Ascending aorta (tissue), 2 donors: ENCODE measurements at regions not wholly inside any gene's neighbourhood (a gene's known extent, or its start where the extent isn't known, plus 50 kb on each side); places are given as distances from the start of the nearest gene placed in this dataset.

Experiments used
- DNase-seq, 2 donors: peaks; one replicate each; pipeline ENCODE4 v3.0.0-alpha.2; 2019; ENCODE audit warnings: low spot score in 2 of 2
- H3K27ac ChIP-seq, 2 donors: fragments of 200-600 bp; sonication (generic); one replicate each; pipeline ENCODE4 v1.5.1; 2016 to 2017; ENCODE audit warnings: mild to moderate bottlenecking in 1 of 2
- H3K27me3 ChIP-seq: fragments of 200-600 bp; sonication (generic); one replicate; pipeline ENCODE4 v1.5.1; 2017
- H3K36me3 ChIP-seq, 2 donors: fragments of 200-600 bp; sonication (generic); one replicate each; pipeline ENCODE4 v1.5.1; 2016
- H3K4me1 ChIP-seq, 2 donors: fragments of 200-600 bp; sonication (generic); one replicate each; pipeline ENCODE4 v1.5.1; 2016 to 2017; ENCODE audit warnings: mild to moderate bottlenecking in 1 of 2
- H3K4me3 ChIP-seq, 2 donors: fragments of 200-600 bp; sonication (generic); one replicate each; pipeline ENCODE4 v1.5.1; 2016 to 2017; ENCODE audit warnings: mild to moderate bottlenecking in 1 of 2
- H3K9me3 ChIP-seq, 2 donors: fragments of 200-600 bp; sonication (generic); one replicate each; pipeline ENCODE4 v1.5.1; 2016
- CTCF ChIP-seq, 3 experiments: fragments of 200-600 bp in 2 of 3; fragments of 450-650 bp in 1 of 3; sonication (generic) in 2 of 3; IDR thresholded peaks; one replicate each; pipeline ENCODE4 v1.5.1; 2016 to 2019; ENCODE audit warnings: antibody characterized with exemption in 3 of 3, mild to moderate bottlenecking in 1 of 3, moderate library complexity in 1 of 3
- intact Hi-C: fragments of 100-400 bp; cut with DNase I; formaldehyde crosslinking; loops from one replicate; pipeline ENCODE4 v1.15.1; 2023

DNA sequence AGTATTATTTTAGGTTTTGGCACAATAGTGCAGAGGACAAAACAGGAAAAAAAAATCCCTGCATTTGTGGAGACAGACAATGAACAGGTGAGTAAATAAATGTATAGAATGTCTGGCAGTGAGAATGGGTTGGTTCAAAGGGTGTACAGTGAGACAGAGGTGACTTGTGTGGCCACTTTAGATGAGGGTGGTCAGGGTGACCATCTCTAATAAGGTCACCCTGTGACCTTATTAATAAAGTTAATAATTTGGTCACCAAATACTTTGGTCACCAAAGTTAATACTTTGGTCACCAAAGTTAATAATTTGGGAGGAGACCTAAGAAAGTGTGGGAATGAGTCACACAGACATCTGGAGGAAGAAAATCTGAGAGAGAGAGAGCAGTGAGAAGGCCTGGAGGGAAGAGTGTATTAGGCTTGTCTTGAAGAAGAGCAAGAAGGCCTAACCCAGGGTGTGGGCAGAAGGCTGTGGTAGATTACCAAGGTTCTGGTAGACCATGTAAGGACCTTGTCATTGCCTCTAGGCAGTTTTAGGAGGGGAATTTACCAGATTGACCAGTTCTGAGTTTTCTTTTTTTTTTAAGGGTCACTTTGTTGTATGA lies 1368.4 kb upstream of the CELF4 start:
- Histone ChIP-seq H3K4me3 (no peak overlapping the region), H3K27me3 (no peaks in the 10 kb centered on the region), H3K27ac (no peak overlapping the region), H3K36me3 (no peaks in the 10 kb centered on the region), H3K4me1 (no peaks in the 10 kb centered on the region), H3K9me3 (no peaks in the 10 kb centered on the region)
- no peak for DNase-seq
- TF ChIP-seq CTCF (IDR thresholded peaks at IDR 0.05) = no peak
- intact Hi-C loops = no loop called here

DNA sequence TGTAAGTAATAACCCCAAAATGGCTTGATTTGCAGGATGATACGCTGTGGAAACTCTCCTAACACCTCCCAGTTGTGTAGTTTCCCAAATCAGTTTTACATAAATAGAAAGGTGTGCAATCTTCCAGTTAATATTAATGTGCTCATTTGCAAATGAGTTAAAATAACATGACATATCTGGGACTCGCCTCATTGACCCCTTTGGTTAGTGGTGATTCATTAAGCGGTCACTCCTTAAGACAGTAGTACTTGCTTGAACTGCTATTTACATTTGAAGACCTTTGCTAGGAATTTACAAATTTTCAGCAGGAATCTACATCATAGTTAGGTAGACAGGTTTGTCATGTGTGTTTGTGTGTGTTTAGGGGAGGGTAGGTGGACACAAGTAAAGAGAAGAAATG lies 1367.7 kb upstream of the CELF4 start:
- Histone ChIP-seq H3K36me3 (no peaks in the 10 kb centered on the region), H3K27ac (no peak overlapping the region), H3K4me3 (no peak overlapping the region), H3K9me3 (no peaks in the 10 kb centered on the region), H3K4me1 (no peaks in the 10 kb centered on the region), H3K27me3 (no peaks in the 10 kb centered on the region)
- TF ChIP-seq CTCF (IDR thresholded peaks at IDR 0.05) = no peak
- intact Hi-C loops = no loop called here
- no peak for DNase-seq

DNA sequence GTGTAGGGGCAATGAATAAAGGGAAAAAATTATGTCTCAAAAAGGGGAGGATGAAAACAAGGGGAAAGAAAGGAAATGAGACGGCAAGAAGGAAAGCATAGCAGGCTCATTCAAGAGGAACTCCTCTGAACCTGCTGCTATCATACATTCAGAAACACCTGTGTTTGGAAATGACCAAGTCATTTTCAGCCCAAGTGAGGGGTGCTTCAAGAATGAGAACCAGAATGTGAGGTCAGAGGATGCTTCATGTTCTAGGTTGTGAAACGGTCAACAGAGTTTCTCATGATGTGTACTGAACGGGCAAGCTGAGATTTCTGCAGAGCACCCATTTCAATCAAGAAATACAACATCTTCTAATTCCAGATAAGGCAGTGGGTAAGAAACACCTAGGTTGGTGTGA lies 1367.2 kb upstream of the CELF4 start:
- Histone ChIP-seq H3K36me3 (no peaks in the 10 kb centered on the region), H3K27ac (no peak overlapping the region), H3K4me3 (no peak overlapping the region), H3K4me1 (no peaks in the 10 kb centered on the region), H3K9me3 (no peaks in the 10 kb centered on the region), H3K27me3 (no peaks in the 10 kb centered on the region)
- TF ChIP-seq CTCF (IDR thresholded peaks at IDR 0.05) = no peak
- intact Hi-C loops = no loop called here
- DNase-seq = no peak

GRCh38 chr18:38931754-38932050 lies 1366.1 kb upstream of the CELF4 start:
- no peak for DNase-seq
- Histone ChIP-seq H3K4me1 (no peaks in the 10 kb centered on the region), H3K27ac (no peak overlapping the region), H3K36me3 (no peaks in the 10 kb centered on the region), H3K4me3 (no peak overlapping the region), H3K9me3 (no peaks in the 10 kb centered on the region), H3K27me3 (no peaks in the 10 kb centered on the region)
- intact Hi-C loops = no loop called here
- no peak for TF ChIP-seq CTCF (IDR thresholded peaks at IDR 0.05)

- H3K4me3 ChIP-seq = no peak overlapping the region
- no peak overlapping the region for H3K27ac ChIP-seq
- intact Hi-C loops = no loop called here
- no peaks in the 10 kb centered on the region for H3K4me1 ChIP-seq
- no peaks in the 10 kb centered on the region for H3K36me3 ChIP-seq
- no peak for DNase-seq
- H3K27me3 ChIP-seq = no peaks in the 10 kb centered on the region
- no peaks in the 10 kb centered on the region for H3K9me3 ChIP-seq
- TF ChIP-seq CTCF (IDR thresholded peaks at IDR 0.05) = no peak
Observed at GRCh38 chr18:38930881-38931753, 1365.5 kb upstream of the CELF4 start.
